NT2/D1 (cell line): ENCODE measurements at regions not wholly inside any gene's neighbourhood (a gene's known extent, or its start where the extent isn't known, plus 50 kb on each side); places are given as distances from the start of the nearest gene placed in this dataset.

Experiments
- SUZ12 ChIP-seq: IDR thresholded peaks from 2 replicates; pipeline ENCODE4 v1.6.1; 2011; ENCODE audit not compliant: insufficient read length, insufficient read depth; ENCODE audit errors: extremely low read depth
- ZNF274 ChIP-seq: IDR thresholded peaks from 2 replicates; pipeline ENCODE4 v1.6.1; 2011; ENCODE audit warnings: mild to moderate bottlenecking, low read depth, low read length

DNA sequence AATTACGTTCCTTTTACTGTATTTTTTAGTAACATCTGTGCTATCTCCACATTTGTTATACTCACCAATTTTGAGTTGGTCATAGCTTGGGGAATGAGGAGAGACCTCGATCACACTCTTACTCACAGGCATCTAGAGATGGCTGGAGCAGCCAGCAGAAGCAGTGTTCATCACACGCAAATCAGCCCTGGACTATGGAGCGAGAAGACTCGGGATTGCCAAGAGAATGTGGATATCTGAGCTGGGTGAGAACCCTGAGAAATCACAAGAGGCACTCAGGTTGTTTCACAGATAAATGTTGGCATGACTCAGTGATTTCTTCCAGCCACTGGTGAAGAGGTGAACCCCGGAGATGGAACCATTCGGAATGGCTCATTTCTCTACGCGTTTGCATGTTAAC, 820.1 kb upstream of the IGFBP3 start:
- TF ChIP-seq ZNF274 (no peak), SUZ12 (no peak)
